ENCODE measurements at regions not wholly inside any gene's neighbourhood (a gene's known extent, or its start where the extent isn't known, plus 50 kb on each side); places are given as distances from the start of the nearest gene placed in this dataset.

DNA sequence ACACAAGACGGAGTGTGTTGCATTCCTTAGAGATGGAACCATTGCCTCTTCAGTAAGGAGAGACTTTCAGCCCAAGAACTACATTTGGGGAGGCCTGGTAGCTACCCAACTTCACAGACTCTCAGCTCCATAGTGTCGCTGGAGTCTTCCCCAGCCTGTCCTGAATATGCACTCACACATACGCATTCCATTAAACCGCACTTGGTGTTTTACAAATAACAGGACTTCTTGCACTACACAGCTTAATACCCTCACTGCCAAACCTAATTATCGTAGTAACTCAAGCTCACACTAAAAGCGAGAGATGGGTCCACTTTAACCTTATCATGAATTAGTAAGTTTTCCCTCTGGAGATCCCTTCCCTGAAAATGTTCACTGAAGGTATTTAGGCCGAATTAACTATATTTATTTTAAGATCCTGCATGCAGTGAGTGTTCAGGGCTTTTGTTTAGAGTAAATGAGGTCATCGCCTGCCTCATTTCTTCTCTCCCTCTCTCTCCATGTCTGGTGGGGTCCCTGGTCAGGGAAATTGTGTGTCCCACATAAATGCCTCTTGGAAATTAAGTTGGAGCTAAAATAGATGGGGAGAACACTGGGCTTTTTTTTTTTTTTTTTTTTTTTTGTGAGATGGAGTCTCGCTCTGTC lies 171.9 kb downstream of the FAM43A start:
- no peaks in the 10 kb centered on the region for H4K20me1 ChIP-seq (ENCODE audit: low read depth)
- peaks cover 11% of the 10 kb centered on the region for H3K4me1 ChIP-seq
- H2AFZ ChIP-seq (replicated peaks): no peak overlapping the region
- peaks cover 9% of the 10 kb centered on the region for H3K27me3 Mint-ChIP-seq (ENCODE audit: insufficient read depth, low read depth)
- H3K4me3 ChIP-seq: no peak overlapping the region
- peaks cover 4% of the 10 kb centered on the region for H3K9me3 Mint-ChIP-seq
- no peaks in the 10 kb centered on the region for H3K36me3 ChIP-seq
- no peak overlapping the region for H3K4me3 Mint-ChIP-seq
- no peak overlapping the region for H3K27ac Mint-ChIP-seq
- H3F3A ChIP-seq (ENCODE audit: low read depth): no peaks in the 10 kb centered on the region
- H3K27ac ChIP-seq: no peak overlapping the region
- TF ChIP-seq, protein P1, sequence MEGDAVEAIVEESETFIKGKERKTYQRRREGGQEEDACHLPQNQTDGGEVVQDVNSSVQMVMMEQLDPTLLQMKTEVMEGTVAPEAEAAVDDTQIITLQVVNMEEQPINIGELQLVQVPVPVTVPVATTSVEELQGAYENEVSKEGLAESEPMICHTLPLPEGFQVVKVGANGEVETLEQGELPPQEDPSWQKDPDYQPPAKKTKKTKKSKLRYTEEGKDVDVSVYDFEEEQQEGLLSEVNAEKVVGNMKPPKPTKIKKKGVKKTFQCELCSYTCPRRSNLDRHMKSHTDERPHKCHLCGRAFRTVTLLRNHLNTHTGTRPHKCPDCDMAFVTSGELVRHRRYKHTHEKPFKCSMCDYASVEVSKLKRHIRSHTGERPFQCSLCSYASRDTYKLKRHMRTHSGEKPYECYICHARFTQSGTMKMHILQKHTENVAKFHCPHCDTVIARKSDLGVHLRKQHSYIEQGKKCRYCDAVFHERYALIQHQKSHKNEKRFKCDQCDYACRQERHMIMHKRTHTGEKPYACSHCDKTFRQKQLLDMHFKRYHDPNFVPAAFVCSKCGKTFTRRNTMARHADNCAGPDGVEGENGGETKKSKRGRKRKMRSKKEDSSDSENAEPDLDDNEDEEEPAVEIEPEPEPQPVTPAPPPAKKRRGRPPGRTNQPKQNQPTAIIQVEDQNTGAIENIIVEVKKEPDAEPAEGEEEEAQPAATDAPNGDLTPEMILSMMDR (IDR thresholded peaks at IDR 0.05): no peak
- TF ChIP-seq EZH2 (IDR thresholded peaks at IDR 0.05) (no peak), EZH2phosphoT487 (IDR thresholded peaks at IDR 0.05) (no peak)
- H3K9ac ChIP-seq: no peak overlapping the region
- no peak for DNase-seq (ENCODE audit: low spot score)
- H3K9me3 ChIP-seq (ENCODE audit: low read depth): no peaks in the 10 kb centered on the region
- no peaks in the 10 kb centered on the region for H3K36me3 Mint-ChIP-seq
- H3K4me1 Mint-ChIP-seq: peaks cover 19% of the 10 kb centered on the region
- no peaks in the 10 kb centered on the region for H3K79me2 ChIP-seq (ENCODE audit: low read depth)
- no peak overlapping the region for H3K4me2 ChIP-seq
- H3K27me3 ChIP-seq: no peaks in the 10 kb centered on the region

GRCh38 chr3:194858382-194858781 lies 172.7 kb downstream of the FAM43A start:
- no peak for TF ChIP-seq EZH2 (IDR thresholded peaks at IDR 0.05)
- no peak for TF ChIP-seq EZH2phosphoT487 (IDR thresholded peaks at IDR 0.05)
- TF ChIP-seq, protein P1 (IDR thresholded peaks at IDR 0.05): no peak
- no peaks in the 10 kb centered on the region for H3K27me3 ChIP-seq
- H3K27ac Mint-ChIP-seq: no peak overlapping the region
- no peak for DNase-seq (ENCODE audit: low spot score)
- peaks cover 4% of the 10 kb centered on the region for H3K9me3 Mint-ChIP-seq
- no peak overlapping the region for H3K4me2 ChIP-seq
- H3K4me3 Mint-ChIP-seq: no peak overlapping the region
- no peaks in the 10 kb centered on the region for H3K36me3 ChIP-seq
- no peak overlapping the region for H3K9ac ChIP-seq
- H3K27me3 Mint-ChIP-seq (ENCODE audit: insufficient read depth, low read depth): peaks cover 6% of the 10 kb centered on the region
- peaks cover 3% of the 10 kb centered on the region for H3K4me1 ChIP-seq
- H3F3A ChIP-seq (ENCODE audit: low read depth): no peaks in the 10 kb centered on the region
- H3K4me1 Mint-ChIP-seq: peaks cover 12% of the 10 kb centered on the region
- no peak overlapping the region for H2AFZ ChIP-seq (replicated peaks)
- H4K20me1 ChIP-seq (ENCODE audit: low read depth): no peaks in the 10 kb centered on the region
- H3K36me3 Mint-ChIP-seq: no peaks in the 10 kb centered on the region
- H3K9me3 ChIP-seq (ENCODE audit: low read depth): no peaks in the 10 kb centered on the region
- H3K4me3 ChIP-seq: no peak overlapping the region
- H3K79me2 ChIP-seq (ENCODE audit: low read depth): no peaks in the 10 kb centered on the region
- H3K27ac ChIP-seq: no peak overlapping the region

GRCh38 chr3:194860725-194861124 lies 175.0 kb downstream of the FAM43A start:
- Mint-ChIP-seq H3K36me3 (no peaks in the 10 kb centered on the region), H3K9me3 (peaks cover 4% of the 10 kb centered on the region), H3K4me3 (no peak overlapping the region), H3K4me1 (no peaks in the 10 kb centered on the region), H3K27me3 (ENCODE audit: insufficient read depth, low read depth) (peaks cover 6% of the 10 kb centered on the region), H3K27ac (no peak overlapping the region)
- Histone ChIP-seq H4K20me1 (ENCODE audit: low read depth) (no peaks in the 10 kb centered on the region), H2AFZ (replicated peaks) (no peak overlapping the region), H3K4me2 (no peak overlapping the region), H3K27me3 (no peaks in the 10 kb centered on the region), H3F3A (ENCODE audit: low read depth) (no peaks in the 10 kb centered on the region), H3K9me3 (ENCODE audit: low read depth) (no peaks in the 10 kb centered on the region), H3K4me1 (no peaks in the 10 kb centered on the region), H3K36me3 (no peaks in the 10 kb centered on the region), H3K27ac (no peak overlapping the region), H3K9ac (no peak overlapping the region), H3K79me2 (ENCODE audit: low read depth) (no peaks in the 10 kb centered on the region), H3K4me3 (no peak overlapping the region)
- no peak for DNase-seq (ENCODE audit: low spot score)
- TF ChIP-seq EZH2 (IDR thresholded peaks at IDR 0.05) (no peak), EZH2phosphoT487 (IDR thresholded peaks at IDR 0.05) (no peak)
- TF ChIP-seq, protein P1 (IDR thresholded peaks at IDR 0.05): no peak
